ENCODE measurements at regions not wholly inside any gene's neighbourhood (a gene's known extent, or its start where the extent isn't known, plus 50 kb on each side); places are given as distances from the start of the nearest gene placed in this dataset.

GRCh38 chr22:27475548-27475897, 326.0 kb downstream of the MN1 start:
- H3K4me1 ChIP-seq, result no peaks in the 10 kb centered on the region
- H3K27me3 ChIP-seq, result no peaks in the 10 kb centered on the region
- no peaks in the 10 kb centered on the region for H3K36me3 ChIP-seq
- DNase-seq (ENCODE audit: low spot score), result no peak
- TF ChIP-seq, protein P1, sequence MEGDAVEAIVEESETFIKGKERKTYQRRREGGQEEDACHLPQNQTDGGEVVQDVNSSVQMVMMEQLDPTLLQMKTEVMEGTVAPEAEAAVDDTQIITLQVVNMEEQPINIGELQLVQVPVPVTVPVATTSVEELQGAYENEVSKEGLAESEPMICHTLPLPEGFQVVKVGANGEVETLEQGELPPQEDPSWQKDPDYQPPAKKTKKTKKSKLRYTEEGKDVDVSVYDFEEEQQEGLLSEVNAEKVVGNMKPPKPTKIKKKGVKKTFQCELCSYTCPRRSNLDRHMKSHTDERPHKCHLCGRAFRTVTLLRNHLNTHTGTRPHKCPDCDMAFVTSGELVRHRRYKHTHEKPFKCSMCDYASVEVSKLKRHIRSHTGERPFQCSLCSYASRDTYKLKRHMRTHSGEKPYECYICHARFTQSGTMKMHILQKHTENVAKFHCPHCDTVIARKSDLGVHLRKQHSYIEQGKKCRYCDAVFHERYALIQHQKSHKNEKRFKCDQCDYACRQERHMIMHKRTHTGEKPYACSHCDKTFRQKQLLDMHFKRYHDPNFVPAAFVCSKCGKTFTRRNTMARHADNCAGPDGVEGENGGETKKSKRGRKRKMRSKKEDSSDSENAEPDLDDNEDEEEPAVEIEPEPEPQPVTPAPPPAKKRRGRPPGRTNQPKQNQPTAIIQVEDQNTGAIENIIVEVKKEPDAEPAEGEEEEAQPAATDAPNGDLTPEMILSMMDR (IDR thresholded peaks at IDR 0.05), result no peak
- no peak overlapping the region for H3K4me3 ChIP-seq
- H3K27ac ChIP-seq, result no peak overlapping the region
- H3K9me3 ChIP-seq, result no peaks in the 10 kb centered on the region

- TF ChIP-seq, protein P1 (IDR thresholded peaks at IDR 0.05), result no peak
- H3K9me3 ChIP-seq, result no peaks in the 10 kb centered on the region
- H3K4me3 ChIP-seq, result no peak overlapping the region
- H3K27ac ChIP-seq, result no peak overlapping the region
- H3K27me3 ChIP-seq, result no peaks in the 10 kb centered on the region
- no peak for DNase-seq (ENCODE audit: low spot score)
- H3K36me3 ChIP-seq, result no peaks in the 10 kb centered on the region
- no peaks in the 10 kb centered on the region for H3K4me1 ChIP-seq
These were observed 325.2 kb downstream of the MN1 start for GRCh38 chr22:27476318-27476717.

DNA sequence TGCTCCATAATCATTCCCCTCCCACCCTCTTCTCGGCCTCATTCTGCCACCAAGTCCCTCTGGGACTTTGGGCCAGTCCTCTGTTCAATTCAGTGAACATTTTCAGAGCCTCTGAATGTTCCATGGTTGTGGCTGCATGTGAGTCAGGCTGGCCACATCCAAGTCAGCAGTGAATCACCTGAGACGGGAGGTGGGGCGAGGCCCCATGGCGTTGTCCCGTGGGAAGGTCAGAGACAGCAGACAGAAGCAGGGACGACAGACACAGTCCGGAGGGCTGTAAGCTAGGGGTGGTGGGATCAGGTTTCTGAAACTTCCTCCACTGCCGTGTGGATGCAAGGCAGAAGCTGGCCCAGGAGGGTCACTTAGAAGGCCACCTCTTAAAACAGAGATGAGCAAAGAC, 324.8 kb downstream of the MN1 start:
- H3K4me3 ChIP-seq, result no peak overlapping the region
- DNase-seq (ENCODE audit: low spot score), result no peak

GRCh38 chr22:27477171-27477570, 324.4 kb downstream of the MN1 start:
- no peak overlapping the region for H3K27ac ChIP-seq
- no peak overlapping the region for H3K4me3 ChIP-seq
- no peaks in the 10 kb centered on the region for H3K36me3 ChIP-seq
- H3K9me3 ChIP-seq, result no peaks in the 10 kb centered on the region
- H3K27me3 ChIP-seq, result no peaks in the 10 kb centered on the region
- no peak for DNase-seq (ENCODE audit: low spot score)
- TF ChIP-seq, protein P1 (IDR thresholded peaks at IDR 0.05), result no peak
- H3K4me1 ChIP-seq, result no peaks in the 10 kb centered on the region

More for the DNA sequence above, 324.8 kb downstream of the MN1 start:
- H3K27ac ChIP-seq, result no peak overlapping the region
- no peaks in the 10 kb centered on the region for H3K4me1 ChIP-seq
- no peaks in the 10 kb centered on the region for H3K36me3 ChIP-seq
- no peaks in the 10 kb centered on the region for H3K9me3 ChIP-seq
- no peaks in the 10 kb centered on the region for H3K27me3 ChIP-seq
- TF ChIP-seq, protein P1 (IDR thresholded peaks at IDR 0.05), result no peak

GRCh38 chr22:27480487-27480886, 321.1 kb downstream of the MN1 start:
- Histone ChIP-seq H3K36me3 (no peaks in the 10 kb centered on the region), H3K27ac (no peak overlapping the region), H3K9me3 (no peaks in the 10 kb centered on the region), H3K27me3 (no peaks in the 10 kb centered on the region), H3K4me3 (no peak overlapping the region), H3K4me1 (no peaks in the 10 kb centered on the region)
- no peak for DNase-seq (ENCODE audit: low spot score)
- TF ChIP-seq, protein P1 (IDR thresholded peaks at IDR 0.05), result no peak

GRCh38 chr22:27482402-27482801, 319.2 kb downstream of the MN1 start:
- Histone ChIP-seq H3K27me3 (no peaks in the 10 kb centered on the region), H3K9me3 (no peaks in the 10 kb centered on the region), H3K4me1 (no peaks in the 10 kb centered on the region), H3K27ac (no peak overlapping the region), H3K36me3 (no peaks in the 10 kb centered on the region), H3K4me3 (no peak overlapping the region)
- TF ChIP-seq, protein P1 (IDR thresholded peaks at IDR 0.05), result no peak
- DNase-seq (ENCODE audit: low spot score), result no peak

Measured in right atrium auricular region (tissue), 2 donors.